GM12874 (cell line): ENCODE measurements at regions not wholly inside any gene's neighbourhood (a gene's known extent, or its start where the extent isn't known, plus 50 kb on each side); places are given as distances from the start of the nearest gene placed in this dataset.

Experiments used
- CTCF ChIP-seq: IDR thresholded peaks from 2 replicates; pipeline ENCODE4 v1.5.1; 2011; ENCODE audit warnings: low read depth, mild to moderate bottlenecking, control low read depth, low read length, moderate library complexity; ENCODE audit not compliant: insufficient read depth

GRCh38 chr2:48817355-48817754 is 61.8 kb upstream of the LHCGR start:
- no peak for TF ChIP-seq CTCF

GRCh38 chr2:48812416-48812815 is 56.9 kb upstream of the LHCGR start:
- TF ChIP-seq CTCF: no peak

- TF ChIP-seq CTCF: no peak
These were observed 52.8 kb upstream of the LHCGR start for GRCh38 chr2:48808311-48808710.
